ENCODE measurements at regions not wholly inside any gene's neighbourhood (a gene's known extent, or its start where the extent isn't known, plus 50 kb on each side); places are given as distances from the start of the nearest gene placed in this dataset.
"Not testable (repeated sequence)": the region's sequence is repeated elsewhere in the genome, so short reads cannot be mapped to it uniquely, and the experiment has no call there.

DNA sequence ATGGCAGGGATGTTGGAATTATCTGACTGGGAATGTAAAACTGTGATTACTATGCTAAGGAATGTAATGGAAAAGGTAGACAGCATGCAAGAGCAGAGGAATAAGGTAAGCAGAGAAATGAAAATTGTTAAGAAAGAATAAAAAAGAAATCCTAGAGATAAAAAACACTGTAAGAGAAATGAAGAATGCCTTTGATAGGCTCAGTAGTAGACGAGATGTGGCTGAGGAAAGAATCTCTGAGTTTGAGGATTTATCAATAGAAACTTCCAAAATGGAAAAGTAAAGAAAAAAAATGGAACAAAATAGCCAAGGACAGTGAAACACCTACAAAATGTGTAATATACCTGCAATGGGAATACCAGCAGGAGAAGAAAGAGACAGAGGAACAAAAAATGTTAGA, 468.5 kb upstream of the PIK3R1 start:
- no peak overlapping the region for H3K56ac ChIP-seq (ENCODE audit: insufficient read length, low read depth, low read length)
- no peaks in the 10 kb centered on the region for H3K27me3 ChIP-seq (ENCODE audit: insufficient read depth, low read length)
- H2BK5ac ChIP-seq (ENCODE audit: insufficient read length, low read length): no peak overlapping the region
- no peaks in the 10 kb centered on the region for H3K9me3 ChIP-seq (ENCODE audit: control insufficient read depth, low read depth, low read length)
- H4K8ac ChIP-seq (replicated peaks; ENCODE audit: insufficient read length, low read depth, low read length): no peak overlapping the region
- H3K36me3 Mint-ChIP-seq (ENCODE audit: insufficient read depth in 1 of 3, low read depth in 3 of 3): peaks cover 7 to 21% (median 9%) of the 10 kb centered on the region in 3 experiments; a peak in 6 of 7 replicates
- H2AK5ac ChIP-seq (ENCODE audit: insufficient read length, low read length): no peak overlapping the region
- H3K23ac ChIP-seq (ENCODE audit: insufficient read length, low read depth, low read length): no peak overlapping the region
- no peak overlapping the region for H3K27ac ChIP-seq (ENCODE audit: insufficient read length, low read depth, low read length)
- no peaks in the 10 kb centered on the region; the same call in 1 of the 2 replicates for H3K4me1 ChIP-seq (ENCODE audit: insufficient read depth, low read length)
- H2BK20ac ChIP-seq (ENCODE audit: low read depth, low read length, poor library complexity, severe bottlenecking): no peak overlapping the region
- no peaks in the 10 kb centered on the region for H4K20me1 ChIP-seq (ENCODE audit: control insufficient read depth, insufficient read depth, insufficient read length)
- no peak overlapping the region for H3K18ac ChIP-seq (ENCODE audit: insufficient read length, low read depth, low read length)
- peaks cover 14 to 18% of the 10 kb centered on the region in 2 experiments for H3K4me1 Mint-ChIP-seq
- no peak overlapping the region for H2BK15ac ChIP-seq (ENCODE audit: low read depth, low read length)
- no CpG with 5 or more reads among the region's 1 CpG for WGBS (ENCODE audit: extremely low coverage, insufficient read length, low lambda C conversion rate)
- no peak overlapping the region for H3K27ac Mint-ChIP-seq
- H3T11ph ChIP-seq (ENCODE audit: low read length): no peak overlapping the region
- H3K79me1 ChIP-seq (ENCODE audit: insufficient read depth, low read depth, low read length, poor library complexity, severe bottlenecking): no peaks in the 10 kb centered on the region
- H4K91ac ChIP-seq (ENCODE audit: insufficient read length, low read depth, low read length): no peak overlapping the region
- H2AFZ ChIP-seq (ENCODE audit: low read length): no peak overlapping the region
- H2BK120ac ChIP-seq (ENCODE audit: low read depth, low read length, poor library complexity, severe bottlenecking): no peak overlapping the region
- H3K14ac ChIP-seq (ENCODE audit: insufficient read depth, low read length): no peak overlapping the region
- TF ChIP-seq, protein P1, sequence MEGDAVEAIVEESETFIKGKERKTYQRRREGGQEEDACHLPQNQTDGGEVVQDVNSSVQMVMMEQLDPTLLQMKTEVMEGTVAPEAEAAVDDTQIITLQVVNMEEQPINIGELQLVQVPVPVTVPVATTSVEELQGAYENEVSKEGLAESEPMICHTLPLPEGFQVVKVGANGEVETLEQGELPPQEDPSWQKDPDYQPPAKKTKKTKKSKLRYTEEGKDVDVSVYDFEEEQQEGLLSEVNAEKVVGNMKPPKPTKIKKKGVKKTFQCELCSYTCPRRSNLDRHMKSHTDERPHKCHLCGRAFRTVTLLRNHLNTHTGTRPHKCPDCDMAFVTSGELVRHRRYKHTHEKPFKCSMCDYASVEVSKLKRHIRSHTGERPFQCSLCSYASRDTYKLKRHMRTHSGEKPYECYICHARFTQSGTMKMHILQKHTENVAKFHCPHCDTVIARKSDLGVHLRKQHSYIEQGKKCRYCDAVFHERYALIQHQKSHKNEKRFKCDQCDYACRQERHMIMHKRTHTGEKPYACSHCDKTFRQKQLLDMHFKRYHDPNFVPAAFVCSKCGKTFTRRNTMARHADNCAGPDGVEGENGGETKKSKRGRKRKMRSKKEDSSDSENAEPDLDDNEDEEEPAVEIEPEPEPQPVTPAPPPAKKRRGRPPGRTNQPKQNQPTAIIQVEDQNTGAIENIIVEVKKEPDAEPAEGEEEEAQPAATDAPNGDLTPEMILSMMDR (conservative IDR thresholded peaks at IDR 0.05): no peak
- H4K5ac ChIP-seq (ENCODE audit: insufficient read length, low read depth, low read length): no peak overlapping the region
- no peak overlapping the region for H3K4me3 Mint-ChIP-seq
- no peak overlapping the region for H3K9ac ChIP-seq (ENCODE audit: extremely low read depth, insufficient read length, low read length)
- no peak overlapping the region for H3K4ac ChIP-seq (ENCODE audit: low read depth, low read length)
- no peaks in the 10 kb centered on the region for H3K79me2 ChIP-seq (ENCODE audit: insufficient read depth, low read length)
- H3K9me3 Mint-ChIP-seq: peaks cover 19% of the 10 kb centered on the region in 2 experiments
- DNase-seq: no peak
- no peaks in the 10 kb centered on the region for H3K27me3 Mint-ChIP-seq (ENCODE audit: low read depth)
- no peaks in the 10 kb centered on the region for H3K23me2 ChIP-seq (ENCODE audit: insufficient read length, low read depth, low read length, poor library complexity, severe bottlenecking)
- no peak overlapping the region for H2BK12ac ChIP-seq (ENCODE audit: insufficient read length, low read depth, low read length)
- H3K4me2 ChIP-seq (ENCODE audit: insufficient read depth, insufficient read length, low read length): no peak overlapping the region

DNA sequence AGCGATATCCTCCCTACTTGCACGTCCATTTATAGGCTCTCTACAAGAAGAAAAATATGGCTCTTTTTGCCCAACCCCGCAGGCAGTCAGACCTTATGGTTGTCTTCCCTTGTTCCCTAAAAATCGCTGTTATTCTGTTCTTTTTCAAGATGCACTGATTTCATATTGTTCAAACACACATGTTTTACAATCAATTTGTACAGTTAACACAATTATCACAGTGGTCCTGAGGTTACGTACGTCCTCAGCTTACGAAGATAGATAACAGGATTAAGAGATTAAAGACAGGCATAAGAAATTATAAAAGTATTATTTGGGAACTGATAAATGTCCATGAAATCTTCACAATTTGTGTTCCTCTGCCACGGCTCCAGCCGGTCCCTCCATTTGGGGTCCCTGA, 468.9 kb upstream of the PIK3R1 start:
- not testable (repeated sequence) for H2BK120ac ChIP-seq (ENCODE audit: low read depth, low read length, poor library complexity, severe bottlenecking); H4K20me1 ChIP-seq (ENCODE audit: control insufficient read depth, insufficient read depth, insufficient read length); H3K18ac ChIP-seq (ENCODE audit: insufficient read length, low read depth, low read length); H4K8ac ChIP-seq (replicated peaks; ENCODE audit: insufficient read length, low read depth, low read length); H2AFZ ChIP-seq (ENCODE audit: low read length); H3K9ac ChIP-seq (ENCODE audit: extremely low read depth, insufficient read length, low read length); H3K4ac ChIP-seq (ENCODE audit: low read depth, low read length); H3K27ac Mint-ChIP-seq; H3K14ac ChIP-seq (ENCODE audit: insufficient read depth, low read length); H4K91ac ChIP-seq (ENCODE audit: insufficient read length, low read depth, low read length); H3K27me3 ChIP-seq (ENCODE audit: insufficient read depth, low read length); H4K5ac ChIP-seq (ENCODE audit: insufficient read length, low read depth, low read length); H3K23me2 ChIP-seq (ENCODE audit: insufficient read length, low read depth, low read length, poor library complexity, severe bottlenecking); H2AK5ac ChIP-seq (ENCODE audit: insufficient read length, low read length); H3K27me3 Mint-ChIP-seq (ENCODE audit: low read depth); H3K27ac ChIP-seq (ENCODE audit: insufficient read length, low read depth, low read length); H3K4me2 ChIP-seq (ENCODE audit: insufficient read depth, insufficient read length, low read length); H3K56ac ChIP-seq (ENCODE audit: insufficient read length, low read depth, low read length); H2BK15ac ChIP-seq (ENCODE audit: low read depth, low read length); H3T11ph ChIP-seq (ENCODE audit: low read length); H3K79me2 ChIP-seq (ENCODE audit: insufficient read depth, low read length); H3K9me3 ChIP-seq (ENCODE audit: control insufficient read depth, low read depth, low read length); H3K79me1 ChIP-seq (ENCODE audit: insufficient read depth, low read depth, low read length, poor library complexity, severe bottlenecking); H3K4me3 Mint-ChIP-seq; H2BK12ac ChIP-seq (ENCODE audit: insufficient read length, low read depth, low read length); H3K4me1 ChIP-seq (ENCODE audit: insufficient read depth, low read length); DNase-seq; H3K23ac ChIP-seq (ENCODE audit: insufficient read length, low read depth, low read length); H2BK5ac ChIP-seq (ENCODE audit: insufficient read length, low read length); H2BK20ac ChIP-seq (ENCODE audit: low read depth, low read length, poor library complexity, severe bottlenecking)
- Mint-ChIP-seq H3K4me1 (peaks cover 9 to 13% of the 10 kb centered on the region in 2 experiments), H3K36me3 (ENCODE audit: insufficient read depth in 1 of 3, low read depth in 3 of 3) (peaks cover 7 to 20% (median 9%) of the 10 kb centered on the region in 3 experiments; a peak in 6 of 7 replicates), H3K9me3 (peaks cover 19% of the 10 kb centered on the region in 2 experiments)
- no CpG with 5 or more reads among the region's 9 CpGs for WGBS (ENCODE audit: extremely low coverage, insufficient read length, low lambda C conversion rate)
